ENCODE measurements at regions not wholly inside any gene's neighbourhood (a gene's known extent, or its start where the extent isn't known, plus 50 kb on each side); places are given as distances from the start of the nearest gene placed in this dataset.

DNA sequence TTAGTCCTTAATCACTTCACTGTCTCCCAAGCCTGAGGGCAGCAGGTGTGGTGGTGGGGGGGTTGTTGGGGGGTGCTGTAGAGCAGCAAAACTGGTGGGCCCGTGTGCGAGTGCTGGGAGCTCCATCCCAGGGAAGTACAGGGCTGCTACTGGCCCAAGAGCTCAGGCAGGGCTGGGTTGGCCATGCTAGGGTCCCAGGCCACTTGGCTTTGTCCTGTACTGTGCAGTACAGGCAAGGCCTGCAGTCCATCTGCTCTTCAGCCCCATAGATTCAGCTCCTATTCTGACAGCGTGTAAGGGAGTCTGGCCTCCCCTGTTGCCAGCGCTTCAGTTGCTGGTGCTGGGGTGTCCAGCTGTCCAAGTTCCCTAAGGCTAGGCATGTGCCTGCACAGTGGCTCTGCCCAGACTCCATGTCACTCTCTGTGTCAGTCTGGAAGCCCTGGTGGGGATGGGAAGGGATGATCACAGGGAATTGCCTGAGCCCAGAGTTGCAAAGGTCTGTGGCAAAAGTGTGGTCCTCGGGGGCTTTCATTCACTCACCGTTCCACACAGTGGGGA lies 1261.7 kb downstream of the EFNB2 start:
- no peak overlapping the region for H3K4me3 ChIP-seq (replicated peaks in 1 of 2; ENCODE audit: low read depth in 2 of 2, low read length in 2 of 2)
- DNase-seq (ENCODE audit: low read depth in 2 of 2), result no peak
- TF ChIP-seq, protein P1, sequence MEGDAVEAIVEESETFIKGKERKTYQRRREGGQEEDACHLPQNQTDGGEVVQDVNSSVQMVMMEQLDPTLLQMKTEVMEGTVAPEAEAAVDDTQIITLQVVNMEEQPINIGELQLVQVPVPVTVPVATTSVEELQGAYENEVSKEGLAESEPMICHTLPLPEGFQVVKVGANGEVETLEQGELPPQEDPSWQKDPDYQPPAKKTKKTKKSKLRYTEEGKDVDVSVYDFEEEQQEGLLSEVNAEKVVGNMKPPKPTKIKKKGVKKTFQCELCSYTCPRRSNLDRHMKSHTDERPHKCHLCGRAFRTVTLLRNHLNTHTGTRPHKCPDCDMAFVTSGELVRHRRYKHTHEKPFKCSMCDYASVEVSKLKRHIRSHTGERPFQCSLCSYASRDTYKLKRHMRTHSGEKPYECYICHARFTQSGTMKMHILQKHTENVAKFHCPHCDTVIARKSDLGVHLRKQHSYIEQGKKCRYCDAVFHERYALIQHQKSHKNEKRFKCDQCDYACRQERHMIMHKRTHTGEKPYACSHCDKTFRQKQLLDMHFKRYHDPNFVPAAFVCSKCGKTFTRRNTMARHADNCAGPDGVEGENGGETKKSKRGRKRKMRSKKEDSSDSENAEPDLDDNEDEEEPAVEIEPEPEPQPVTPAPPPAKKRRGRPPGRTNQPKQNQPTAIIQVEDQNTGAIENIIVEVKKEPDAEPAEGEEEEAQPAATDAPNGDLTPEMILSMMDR (IDR thresholded peaks at IDR 0.05; ENCODE audit: low read depth, low read length), result no peak

DNA sequence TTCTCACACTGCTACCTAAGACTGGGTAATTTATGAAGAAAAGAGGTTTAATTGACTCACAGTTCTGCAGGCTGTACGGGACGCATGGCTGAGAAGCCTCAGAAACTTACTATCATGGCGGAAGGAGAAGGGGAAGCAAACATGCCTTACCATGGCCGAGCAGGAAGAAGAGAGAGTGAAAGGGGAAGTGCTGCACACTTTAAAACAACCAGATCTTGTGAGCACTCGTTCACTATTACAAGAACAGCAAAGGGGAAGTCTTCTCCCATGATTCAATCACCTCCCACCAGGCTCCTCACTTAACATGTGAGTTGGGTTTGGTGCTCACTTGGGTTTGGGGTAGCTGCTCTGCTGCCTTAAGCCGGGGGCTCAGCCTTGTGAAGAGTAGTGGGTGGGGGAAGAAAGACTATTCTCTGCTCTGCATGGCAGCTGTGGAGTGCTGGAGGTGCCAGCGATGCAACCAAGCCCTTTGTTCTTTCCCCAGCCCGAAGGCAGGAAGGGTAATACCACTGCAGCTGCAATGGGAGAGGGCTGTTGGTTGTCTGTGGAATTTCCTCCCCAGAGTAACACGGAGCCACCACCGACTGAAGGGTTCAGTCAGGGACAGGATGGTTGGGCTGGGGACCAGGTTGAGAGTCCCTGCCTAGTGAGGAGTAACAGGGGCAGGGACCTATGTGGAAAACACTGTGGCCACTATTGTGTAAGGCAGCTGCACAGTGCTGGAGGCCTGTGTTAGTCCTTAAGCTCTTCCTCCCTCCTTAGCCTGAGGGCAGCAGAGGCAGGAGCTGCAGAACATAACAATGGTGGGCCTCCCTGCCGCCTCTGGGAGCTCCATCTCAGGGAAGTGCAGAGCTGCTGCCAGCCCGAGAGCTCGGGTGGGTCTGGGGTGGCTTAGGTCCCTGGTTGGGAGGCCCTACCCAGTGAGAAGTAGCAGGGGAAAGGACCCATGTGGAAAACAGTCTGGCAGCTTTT lies 1262.5 kb downstream of the EFNB2 start:
- TF ChIP-seq, protein P1 (IDR thresholded peaks at IDR 0.05; ENCODE audit: low read depth, low read length), result no peak
- no peak for DNase-seq (ENCODE audit: low read depth in 2 of 2)
- H3K4me3 ChIP-seq (replicated peaks in 1 of 2; ENCODE audit: low read depth in 2 of 2, low read length in 2 of 2), result no peak overlapping the region

DNA sequence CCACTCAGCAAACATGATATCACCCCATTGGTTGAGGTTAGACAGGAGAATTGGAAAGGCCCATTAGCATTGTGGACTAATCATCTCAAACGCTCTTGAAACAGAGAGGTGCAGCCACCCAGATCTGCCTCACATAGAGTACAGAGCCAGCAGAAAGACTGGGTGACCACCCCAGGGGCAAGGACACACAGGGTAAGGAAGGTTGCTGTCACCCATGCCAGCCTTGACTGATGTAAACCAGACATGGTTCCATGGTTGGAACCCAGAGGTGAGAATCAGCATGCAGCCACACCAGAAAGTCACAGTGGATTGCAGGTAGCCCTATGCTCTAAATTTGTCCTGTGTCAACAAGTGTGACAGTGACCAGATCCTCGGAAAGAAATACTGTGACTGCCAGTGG lies 1268.8 kb downstream of the EFNB2 start:
- DNase-seq (ENCODE audit: low read depth in 2 of 2), result no peak
- H3K4me3 ChIP-seq (replicated peaks in 1 of 2; ENCODE audit: low read depth in 2 of 2, low read length in 2 of 2), result no peak overlapping the region
- TF ChIP-seq, protein P1 (IDR thresholded peaks at IDR 0.05; ENCODE audit: low read depth, low read length), result no peak

DNA sequence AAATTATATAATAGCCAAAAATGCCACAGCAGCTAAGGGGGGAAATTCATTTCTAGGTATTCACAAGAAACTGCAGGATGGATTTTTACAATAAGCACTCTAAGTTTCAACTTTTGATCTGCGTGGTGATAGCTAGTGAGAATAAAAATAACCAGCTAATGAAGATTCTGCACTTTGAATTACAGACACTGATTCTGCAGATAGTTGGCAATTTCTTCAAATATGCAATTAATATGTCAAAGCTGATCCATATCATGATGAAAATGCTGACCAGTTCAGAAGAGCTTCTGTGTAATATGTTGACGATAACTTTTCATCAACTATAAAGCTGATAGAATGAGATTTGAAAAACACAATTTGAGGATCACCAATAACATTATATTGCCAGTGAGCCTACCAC lies 1272.9 kb downstream of the EFNB2 start:
- DNase-seq (ENCODE audit: low read depth in 2 of 2), result no peak
- no peak overlapping the region for H3K4me3 ChIP-seq (replicated peaks in 1 of 2; ENCODE audit: low read depth in 2 of 2, low read length in 2 of 2)
- TF ChIP-seq, protein P1 (IDR thresholded peaks at IDR 0.05; ENCODE audit: low read depth, low read length), result no peak

DNA sequence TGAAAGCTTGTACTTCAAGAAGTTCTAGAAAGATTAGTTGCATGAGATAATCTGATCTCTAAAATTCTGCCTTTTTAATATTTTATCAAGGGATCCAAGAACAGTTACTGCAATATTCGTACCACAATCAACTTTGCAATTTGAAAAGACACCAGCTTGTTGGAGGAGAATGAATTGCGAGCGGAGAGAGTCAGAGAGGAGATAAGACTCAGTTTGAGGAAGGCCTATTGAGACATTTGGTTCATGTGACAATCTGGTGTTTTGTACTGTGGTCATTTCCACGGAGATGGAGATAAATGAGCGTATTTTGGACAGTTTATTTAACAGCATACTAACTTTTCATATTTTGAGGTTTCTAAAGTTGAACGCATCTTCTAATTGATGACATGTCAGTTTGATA lies 1276.0 kb downstream of the EFNB2 start:
- no peak for DNase-seq (ENCODE audit: low read depth in 2 of 2)
- TF ChIP-seq, protein P1 (IDR thresholded peaks at IDR 0.05; ENCODE audit: low read depth, low read length), result no peak
- H3K4me3 ChIP-seq (replicated peaks in 1 of 2; ENCODE audit: low read depth in 2 of 2, low read length in 2 of 2), result no peak overlapping the region

DNA sequence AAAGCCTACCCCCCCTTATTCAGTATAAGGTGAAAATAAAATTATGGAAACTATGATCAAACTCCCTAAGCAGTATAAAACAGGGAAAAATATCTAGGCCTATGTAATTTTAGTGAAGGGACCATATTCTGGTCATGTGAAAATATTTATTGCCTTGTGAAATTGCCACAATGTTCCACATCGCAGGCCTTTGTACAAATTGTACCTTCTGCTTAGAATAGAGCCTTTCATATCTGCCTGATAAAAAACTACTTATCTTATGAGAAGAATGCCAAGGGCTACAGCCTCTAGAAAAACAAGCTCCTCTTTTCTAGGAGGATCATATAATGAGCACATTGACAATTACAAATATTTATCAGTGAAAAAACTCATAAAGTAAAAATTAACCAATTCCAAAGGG lies 1280.0 kb downstream of the EFNB2 start:
- H3K4me3 ChIP-seq (replicated peaks in 1 of 2; ENCODE audit: low read depth in 2 of 2, low read length in 2 of 2), result no peak overlapping the region
- no peak for DNase-seq (ENCODE audit: low read depth in 2 of 2)
- TF ChIP-seq, protein P1 (IDR thresholded peaks at IDR 0.05; ENCODE audit: low read depth, low read length), result no peak
